ENCODE measurements at regions not wholly inside any gene's neighbourhood (a gene's known extent, or its start where the extent isn't known, plus 50 kb on each side); places are given as distances from the start of the nearest gene placed in this dataset.
"Not testable (repeated sequence)": the region's sequence is repeated elsewhere in the genome, so short reads cannot be mapped to it uniquely, and the experiment has no call there.

GRCh38 chr16:60279061-60279665 lies 1545.0 kb upstream of the GOT2 start:
- in situ Hi-C loops (cut with HindIII; ENCODE audit: low sequenced_read_pairs): no loop called here
- peak; percentile 1 for DNase-seq (ENCODE audit: low spot score)

- no peak for DNase-seq (ENCODE audit: low spot score)
- in situ Hi-C loops (cut with HindIII; ENCODE audit: low sequenced_read_pairs): no loop called here
Measured at GRCh38 chr16:60274431-60275019, 1540.4 kb upstream of the GOT2 start.

GRCh38 chr16:60271781-60272180 lies 1537.7 kb upstream of the GOT2 start:
- in situ Hi-C loops (cut with HindIII; ENCODE audit: low sequenced_read_pairs): no loop called here
- no peak for DNase-seq (ENCODE audit: low spot score)

GRCh38 chr16:60271025-60271771 lies 1537.1 kb upstream of the GOT2 start:
- no peak for DNase-seq (ENCODE audit: low spot score)
- in situ Hi-C loops (cut with HindIII; ENCODE audit: low sequenced_read_pairs): no loop called here

GRCh38 chr16:60261425-60261824 lies 1527.3 kb upstream of the GOT2 start:
- in situ Hi-C loops (cut with HindIII; ENCODE audit: low sequenced_read_pairs): no loop called here
- DNase-seq (ENCODE audit: low spot score): no peak

DNA sequence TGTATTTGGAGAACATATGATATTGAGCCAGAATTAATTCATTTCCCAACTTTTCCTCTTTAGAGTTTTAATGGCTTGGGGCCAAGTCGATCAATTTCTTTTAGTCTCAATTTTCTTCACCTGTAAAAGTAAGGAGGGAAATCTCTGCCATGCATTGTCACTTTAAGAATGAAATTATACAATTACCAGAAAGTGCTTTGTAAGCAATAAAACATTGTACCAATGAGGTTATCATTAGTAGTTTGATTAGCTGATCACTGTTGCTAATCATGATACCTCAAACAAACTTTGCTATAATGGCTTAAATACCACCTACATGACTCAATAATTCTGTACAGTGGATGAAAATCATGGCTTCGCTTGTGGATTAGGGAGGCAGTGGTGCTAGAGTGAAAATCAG lies 1525.8 kb upstream of the GOT2 start:
- in situ Hi-C loops (cut with HindIII; ENCODE audit: low sequenced_read_pairs): no loop called here
- DNase-seq (ENCODE audit: low spot score): no peak

- in situ Hi-C loops (cut with HindIII; ENCODE audit: low sequenced_read_pairs): no loop called here
- DNase-seq (ENCODE audit: low spot score): no peak
Measured at GRCh38 chr16:60246086-60246485, 1512.0 kb upstream of the GOT2 start.

- in situ Hi-C loops (cut with HindIII; ENCODE audit: low sequenced_read_pairs): no loop called here
Measured at GRCh38 chr16:60241671-60242070, 1507.6 kb upstream of the GOT2 start.

DNA sequence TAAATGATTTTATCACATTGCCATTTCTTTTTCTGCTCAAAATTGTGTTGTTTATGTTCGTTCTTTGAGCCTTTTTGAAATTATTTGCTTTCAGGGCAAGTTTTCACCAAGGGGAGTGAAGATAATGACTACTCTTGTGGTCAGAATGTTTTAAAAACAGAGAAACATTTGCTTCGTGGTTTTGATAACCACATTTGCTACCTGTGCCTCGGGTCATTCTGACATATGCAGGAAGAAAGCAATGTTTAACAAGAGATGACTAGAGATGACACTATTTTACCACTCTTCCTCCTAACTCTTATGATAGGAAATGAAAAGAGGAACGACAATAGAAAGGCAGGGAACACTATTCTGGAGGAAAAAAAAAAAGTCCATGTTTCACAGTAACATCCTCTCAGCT lies 1496.5 kb upstream of the GOT2 start:
- DNase-seq (ENCODE audit: low spot score): no peak
- in situ Hi-C loops (cut with HindIII; ENCODE audit: low sequenced_read_pairs): no loop called here

More at GRCh38 chr16:60241671-60242070, 1507.6 kb upstream of the GOT2 start:
- no peak for DNase-seq (ENCODE audit: low spot score)

- in situ Hi-C loops (cut with HindIII; ENCODE audit: low sequenced_read_pairs): no loop called here
- DNase-seq (ENCODE audit: low spot score): no peak
Measured at GRCh38 chr16:60225541-60225940, 1491.4 kb upstream of the GOT2 start.

- DNase-seq (ENCODE audit: low spot score): no peak
Measured at GRCh38 chr16:60217787-60218186, 1483.7 kb upstream of the GOT2 start.

DNA sequence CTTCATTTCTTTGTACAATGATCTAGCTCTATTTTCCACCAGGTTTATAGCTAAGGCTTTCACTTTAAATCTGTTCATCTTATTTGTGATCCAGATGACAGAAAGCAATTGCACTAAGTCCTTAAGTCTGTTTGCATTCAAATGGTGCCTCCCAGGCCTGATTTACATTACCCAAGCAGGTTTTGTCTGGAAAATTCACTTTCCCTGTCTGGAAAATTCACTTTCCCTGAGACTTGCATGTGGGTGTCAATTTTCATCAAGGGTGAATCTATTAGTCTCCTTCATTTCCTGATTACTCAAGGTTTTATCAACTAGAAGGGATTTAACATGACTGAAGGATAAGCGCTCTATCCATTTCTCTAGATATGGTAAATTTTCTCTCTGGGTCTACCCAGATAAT lies 1480.2 kb upstream of the GOT2 start:
- no peak for DNase-seq (ENCODE audit: low spot score)
- in situ Hi-C loops (cut with HindIII; ENCODE audit: low sequenced_read_pairs): no loop called here

More at GRCh38 chr16:60217787-60218186, 1483.7 kb upstream of the GOT2 start:
- in situ Hi-C loops (cut with HindIII; ENCODE audit: low sequenced_read_pairs): no loop called here

DNA sequence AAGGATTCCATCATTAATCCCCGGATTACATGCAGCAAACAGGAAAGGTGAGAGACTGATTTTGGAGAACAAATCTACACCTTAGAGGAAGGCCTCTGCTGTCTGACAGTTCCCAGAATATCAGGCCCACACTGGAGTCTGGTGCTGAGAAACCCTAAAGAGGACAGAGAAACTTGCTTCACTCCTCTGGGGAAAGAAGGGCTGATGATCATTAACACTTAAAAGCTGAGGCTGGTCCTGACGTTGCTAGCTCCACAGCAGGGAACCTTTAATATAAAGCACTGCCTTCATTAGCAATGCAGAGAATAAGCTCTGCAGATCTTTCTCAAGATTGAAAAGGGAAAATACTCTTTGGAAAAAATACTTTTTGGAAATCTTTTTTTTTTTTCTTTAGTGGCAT lies 1472.4 kb upstream of the GOT2 start:
- no peak for DNase-seq (ENCODE audit: low spot score)

DNA sequence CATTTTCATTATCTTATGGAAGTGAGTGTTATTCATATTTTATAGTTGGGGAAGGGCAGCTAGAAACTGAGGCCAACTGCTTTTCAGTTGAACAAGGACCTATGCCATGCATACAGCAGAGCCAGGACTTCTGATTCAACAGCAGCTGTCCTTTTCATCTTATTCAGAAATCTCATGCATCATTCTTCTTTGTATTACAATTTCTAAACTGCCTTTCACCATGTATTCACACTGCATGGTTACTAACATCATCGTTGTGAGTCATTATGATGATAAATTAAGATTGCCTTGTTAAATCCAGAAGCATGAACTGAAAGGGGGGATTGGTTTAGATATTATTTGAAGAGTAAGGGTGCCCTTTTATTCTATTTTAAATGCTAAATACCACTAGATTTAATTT lies 1470.1 kb upstream of the GOT2 start:
- in situ Hi-C loops (cut with HindIII; ENCODE audit: low sequenced_read_pairs): no loop called here
- no peak for DNase-seq (ENCODE audit: low spot score)

More for the DNA sequence above, 1472.4 kb upstream of the GOT2 start:
- in situ Hi-C loops (cut with HindIII; ENCODE audit: low sequenced_read_pairs): no loop called here

GRCh38 chr16:60203525-60204124 lies 1469.5 kb upstream of the GOT2 start:
- in situ Hi-C loops (cut with HindIII; ENCODE audit: low sequenced_read_pairs): no loop called here
- DNase-seq (ENCODE audit: low spot score): peak; percentile 5

- DNase-seq (ENCODE audit: low spot score); in situ Hi-C loops (cut with HindIII; ENCODE audit: low sequenced_read_pairs): not testable (repeated sequence)
Measured at GRCh38 chr16:60200729-60201128, 1466.6 kb upstream of the GOT2 start.

GRCh38 chr16:60200161-60200560 lies 1466.0 kb upstream of the GOT2 start:
- DNase-seq (ENCODE audit: low spot score): no peak
- in situ Hi-C loops (cut with HindIII; ENCODE audit: low sequenced_read_pairs): no loop called here

DNA sequence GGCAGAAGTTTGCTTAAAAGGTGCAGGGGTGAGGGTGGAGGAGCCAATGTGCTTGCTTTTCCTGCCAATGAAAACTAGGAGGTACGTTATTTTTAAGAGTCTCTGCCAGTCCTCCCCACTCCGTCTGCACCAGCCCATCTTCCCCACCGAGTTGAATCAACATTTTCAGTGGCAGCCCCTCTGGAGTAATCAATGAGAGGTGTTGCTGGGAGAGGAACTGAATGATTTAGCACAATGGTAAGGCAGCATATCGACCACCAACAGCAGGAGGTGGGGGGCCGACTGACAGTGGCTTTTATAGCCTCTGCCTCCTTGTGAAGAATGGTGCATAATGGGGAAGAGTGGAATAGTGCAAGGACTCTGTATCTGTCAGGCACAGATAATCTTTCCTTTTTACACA lies 1465.0 kb upstream of the GOT2 start:
- DNase-seq (ENCODE audit: low spot score): no peak
- in situ Hi-C loops (cut with HindIII; ENCODE audit: low sequenced_read_pairs): no loop called here

- no peak for DNase-seq (ENCODE audit: low spot score)
- in situ Hi-C loops (cut with HindIII; ENCODE audit: low sequenced_read_pairs): no loop called here
Measured at GRCh38 chr16:60181536-60181935, 1447.4 kb upstream of the GOT2 start.

GRCh38 chr16:60180609-60181008 lies 1446.5 kb upstream of the GOT2 start:
- in situ Hi-C loops (cut with HindIII; ENCODE audit: low sequenced_read_pairs): no loop called here
- no peak for DNase-seq (ENCODE audit: low spot score)
